ENCODE measurements at regions not wholly inside any gene's neighbourhood (a gene's known extent, or its start where the extent isn't known, plus 50 kb on each side); places are given as distances from the start of the nearest gene placed in this dataset.

DNA sequence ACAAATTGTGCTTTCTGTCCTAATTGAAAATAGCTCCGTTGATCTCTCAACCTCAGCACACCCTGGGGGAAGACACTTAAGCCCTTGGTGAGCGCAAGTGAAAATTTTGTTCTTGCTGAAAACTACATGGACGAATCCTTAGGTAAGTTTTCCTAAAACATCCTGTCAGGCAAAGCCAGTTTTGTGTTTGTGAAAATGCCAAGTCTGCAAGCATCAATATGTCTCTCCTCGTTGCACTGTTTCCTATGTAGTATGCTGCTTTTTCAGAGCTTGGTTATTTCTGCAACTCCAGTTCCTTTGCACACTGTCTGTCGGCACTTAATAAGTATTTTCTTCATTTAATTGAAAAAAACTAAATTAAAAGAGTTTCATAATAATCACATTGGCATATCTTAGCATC, 146.9 kb upstream of the POU3F3 start:
- TF ChIP-seq, protein P1, sequence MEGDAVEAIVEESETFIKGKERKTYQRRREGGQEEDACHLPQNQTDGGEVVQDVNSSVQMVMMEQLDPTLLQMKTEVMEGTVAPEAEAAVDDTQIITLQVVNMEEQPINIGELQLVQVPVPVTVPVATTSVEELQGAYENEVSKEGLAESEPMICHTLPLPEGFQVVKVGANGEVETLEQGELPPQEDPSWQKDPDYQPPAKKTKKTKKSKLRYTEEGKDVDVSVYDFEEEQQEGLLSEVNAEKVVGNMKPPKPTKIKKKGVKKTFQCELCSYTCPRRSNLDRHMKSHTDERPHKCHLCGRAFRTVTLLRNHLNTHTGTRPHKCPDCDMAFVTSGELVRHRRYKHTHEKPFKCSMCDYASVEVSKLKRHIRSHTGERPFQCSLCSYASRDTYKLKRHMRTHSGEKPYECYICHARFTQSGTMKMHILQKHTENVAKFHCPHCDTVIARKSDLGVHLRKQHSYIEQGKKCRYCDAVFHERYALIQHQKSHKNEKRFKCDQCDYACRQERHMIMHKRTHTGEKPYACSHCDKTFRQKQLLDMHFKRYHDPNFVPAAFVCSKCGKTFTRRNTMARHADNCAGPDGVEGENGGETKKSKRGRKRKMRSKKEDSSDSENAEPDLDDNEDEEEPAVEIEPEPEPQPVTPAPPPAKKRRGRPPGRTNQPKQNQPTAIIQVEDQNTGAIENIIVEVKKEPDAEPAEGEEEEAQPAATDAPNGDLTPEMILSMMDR (IDR thresholded peaks at IDR 0.05; ENCODE audit: insufficient read depth, low read length, poor library complexity, severe bottlenecking), result no peak
- TF ChIP-seq EZH2phosphoT487 (conservative IDR thresholded peaks at IDR 0.05; ENCODE audit: low read length), result no peak
